HG02623 (cell line): ENCODE measurements at regions not wholly inside any gene's neighbourhood (a gene's known extent, or its start where the extent isn't known, plus 50 kb on each side); places are given as distances from the start of the nearest gene placed in this dataset.
"Not testable (repeated sequence)": the region's sequence is repeated elsewhere in the genome, so short reads cannot be mapped to it uniquely, and the experiment has no call there.

Source experiments
- ATAC-seq: cut with Tn5 transposase; IDR thresholded peaks from one replicate; pipeline ENCODE4 v1.9.1; 2021; ENCODE audit warnings: moderate library complexity; ENCODE audit not compliant: unreplicated experiment

DNA sequence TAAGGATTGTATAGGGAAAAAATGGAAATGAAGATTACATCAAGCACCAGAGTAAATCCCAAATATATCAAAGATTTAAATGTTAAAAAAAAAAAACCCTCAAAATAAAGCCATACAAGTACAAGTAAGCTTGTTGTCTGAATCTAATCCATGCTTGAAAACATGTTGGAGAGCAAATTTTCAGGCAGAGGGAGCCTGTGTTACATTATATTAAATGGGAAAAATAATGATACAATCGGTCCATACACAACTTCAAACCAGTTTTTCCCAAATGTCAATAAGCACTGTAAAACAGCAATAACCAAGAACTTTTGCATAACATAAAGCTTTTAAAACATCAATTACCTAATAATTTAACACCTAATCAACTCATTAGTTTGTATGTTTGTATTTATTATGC lies 949.4 kb upstream of the ADGRL4 start:
- ATAC-seq = no peak

DNA sequence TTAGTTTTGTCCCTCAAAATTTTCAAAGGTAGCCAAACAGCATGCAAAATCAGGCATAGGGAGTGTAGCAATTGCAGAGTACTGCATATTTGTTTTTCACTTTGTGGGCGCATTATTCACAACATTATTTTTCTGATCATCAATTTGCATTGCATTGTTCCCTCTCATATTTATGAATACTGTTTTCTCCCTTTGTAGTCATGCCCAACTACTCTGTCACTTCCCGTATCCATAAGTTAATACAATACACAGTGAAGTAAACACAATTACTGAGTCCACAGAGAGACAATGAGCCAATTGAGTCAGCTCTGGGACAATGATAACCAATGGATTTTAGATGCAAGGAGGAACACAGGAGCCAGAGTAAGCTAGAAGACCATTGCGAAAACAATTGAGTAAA lies 944.0 kb upstream of the ADGRL4 start:
- ATAC-seq = no peak

DNA sequence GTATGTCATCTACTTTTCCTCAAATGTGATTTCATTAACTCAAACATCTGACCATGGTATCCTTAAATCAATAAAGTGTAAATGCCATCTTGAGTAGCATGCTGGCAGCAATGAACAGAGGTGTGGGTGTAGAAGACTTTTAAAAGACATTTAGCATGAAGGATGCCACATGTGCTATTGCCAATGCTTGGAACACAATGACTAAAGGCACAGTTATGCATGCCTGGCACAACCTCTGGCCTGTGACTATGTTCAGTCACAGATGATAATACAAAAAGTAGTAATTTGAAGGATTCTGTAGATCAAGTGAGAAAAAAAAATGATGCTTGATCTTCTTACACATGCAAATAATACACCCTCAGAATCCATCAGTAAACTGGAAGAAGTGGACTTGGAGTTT lies 938.9 kb upstream of the ADGRL4 start:
- ATAC-seq = no peak

DNA sequence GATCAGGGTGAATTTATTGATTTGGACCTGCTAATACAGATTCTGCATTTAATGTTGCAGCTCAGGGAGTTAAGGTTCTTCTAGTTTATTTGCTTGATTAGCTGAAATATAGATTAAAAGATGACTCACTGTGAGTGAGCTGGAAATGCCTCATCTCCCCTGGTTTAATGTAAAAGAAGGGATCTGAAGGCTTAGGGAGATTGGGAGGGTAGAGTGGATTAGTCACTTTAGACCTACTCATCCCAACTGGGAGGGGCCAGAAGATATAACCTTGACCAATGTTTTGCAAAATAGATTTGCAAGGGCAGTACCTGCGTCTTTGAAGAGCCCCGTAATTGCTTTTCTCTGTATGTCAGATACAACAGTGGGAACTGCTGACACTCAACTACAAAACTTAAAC lies 922.8 kb upstream of the ADGRL4 start:
- ATAC-seq = no peak

DNA sequence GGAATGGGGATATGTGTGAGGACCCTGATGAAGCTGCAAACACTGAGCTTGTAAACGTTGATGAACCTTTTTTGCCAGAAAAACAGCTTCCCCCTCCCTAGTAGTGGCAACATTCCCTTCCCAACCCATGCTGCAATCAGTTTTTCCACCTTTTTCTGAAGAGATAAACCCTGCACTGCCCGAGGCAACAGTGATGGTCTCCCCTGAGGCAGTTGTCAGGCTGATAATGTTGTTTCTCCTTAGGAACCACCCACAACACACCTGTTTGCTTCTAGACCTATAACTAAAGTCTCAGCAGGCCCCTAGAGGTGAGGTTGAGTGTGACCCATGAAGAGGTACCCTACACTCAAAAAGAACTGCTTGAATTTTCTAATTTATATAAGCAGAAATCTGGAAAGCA lies 922.4 kb upstream of the ADGRL4 start:
- ATAC-seq = no peak

DNA sequence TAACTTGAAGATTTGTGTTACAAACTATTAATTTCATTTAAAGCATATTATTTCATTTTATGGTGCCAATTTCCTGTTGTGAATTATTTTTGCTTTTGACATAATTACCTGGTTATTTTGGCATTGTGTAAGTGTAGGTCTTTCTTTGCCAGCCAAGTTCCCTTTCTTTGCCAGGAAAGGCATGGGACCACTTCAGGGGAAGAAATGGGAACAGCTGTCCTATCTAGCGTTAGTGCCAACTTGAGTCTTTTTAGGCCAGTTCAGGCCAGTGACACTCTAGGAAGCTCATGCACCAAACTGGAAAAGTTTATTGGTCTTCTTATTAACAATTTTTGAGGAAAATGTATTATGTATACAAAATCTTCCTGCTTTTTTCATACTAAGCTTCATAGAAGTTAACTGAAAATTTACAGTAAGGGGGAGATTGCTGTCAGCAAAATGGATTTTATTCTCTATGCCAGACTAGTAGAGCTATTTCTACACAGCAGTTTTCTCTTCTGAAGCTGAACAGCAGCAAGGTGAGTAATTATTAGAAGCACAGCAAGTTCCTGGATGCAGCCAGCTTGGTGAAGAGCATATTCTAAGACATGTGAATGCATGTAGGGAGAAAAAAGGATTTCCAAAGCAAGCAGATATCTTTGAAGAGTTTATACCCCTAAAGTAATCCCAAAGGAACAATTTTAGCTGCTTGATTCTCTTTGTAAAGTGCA lies 914.6 kb upstream of the ADGRL4 start:
- no peak for ATAC-seq

DNA sequence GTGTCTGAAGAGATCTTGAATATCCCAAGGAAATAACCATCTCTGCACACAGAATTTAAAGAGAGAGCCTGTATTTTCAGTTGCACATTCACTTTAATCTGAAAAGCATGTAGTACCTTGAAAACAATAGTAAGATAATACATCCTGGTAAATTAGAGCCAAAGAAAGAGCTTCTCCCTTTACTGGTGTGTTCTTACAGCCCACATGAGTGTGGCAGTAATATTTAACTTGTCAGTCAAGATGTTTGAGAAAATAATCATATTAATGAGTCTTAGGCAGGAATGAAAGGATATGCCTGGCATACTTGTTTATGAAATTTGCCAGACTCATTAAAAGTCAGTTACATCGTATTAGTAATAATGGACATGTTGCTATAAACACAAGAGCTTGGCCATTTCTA lies 908.4 kb upstream of the ADGRL4 start:
- no peak for ATAC-seq

DNA sequence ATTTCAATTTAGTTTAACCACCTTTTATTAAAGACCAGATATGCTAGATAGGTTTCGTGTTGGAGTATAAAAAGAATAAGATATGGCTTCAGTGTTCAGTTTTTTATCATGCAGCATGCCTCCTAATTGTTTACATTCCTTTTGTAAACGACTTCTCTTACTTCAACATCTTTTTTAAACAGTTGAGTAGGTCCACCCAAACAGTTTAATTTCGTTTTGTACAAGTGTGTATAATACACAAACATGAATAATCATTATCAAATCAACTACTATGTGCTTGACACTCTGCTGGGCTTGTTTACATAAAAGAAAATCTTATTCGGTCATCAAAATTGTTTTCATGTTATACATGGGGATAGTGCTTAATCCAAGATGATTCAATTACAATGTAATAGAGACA lies 906.3 kb upstream of the ADGRL4 start:
- no peak for ATAC-seq

DNA sequence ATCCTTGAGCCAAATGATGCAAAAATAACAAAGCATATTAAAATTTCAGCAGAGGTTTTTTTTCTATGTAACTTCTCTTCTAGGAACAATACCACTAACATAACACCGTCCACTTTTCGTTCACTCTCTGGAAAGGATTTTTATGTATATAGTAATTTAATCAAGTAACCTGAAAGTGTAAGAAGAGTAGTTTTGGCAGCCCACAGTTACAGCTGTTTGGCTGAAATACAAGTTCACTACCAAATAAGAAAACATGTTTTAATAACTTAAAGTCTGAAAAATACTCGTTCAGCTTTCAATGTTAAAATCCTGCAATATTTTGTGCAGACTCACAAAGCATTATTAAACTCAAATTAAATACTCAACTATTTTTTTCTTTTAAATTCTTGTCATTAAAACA lies 896.8 kb upstream of the ADGRL4 start:
- no peak for ATAC-seq

DNA sequence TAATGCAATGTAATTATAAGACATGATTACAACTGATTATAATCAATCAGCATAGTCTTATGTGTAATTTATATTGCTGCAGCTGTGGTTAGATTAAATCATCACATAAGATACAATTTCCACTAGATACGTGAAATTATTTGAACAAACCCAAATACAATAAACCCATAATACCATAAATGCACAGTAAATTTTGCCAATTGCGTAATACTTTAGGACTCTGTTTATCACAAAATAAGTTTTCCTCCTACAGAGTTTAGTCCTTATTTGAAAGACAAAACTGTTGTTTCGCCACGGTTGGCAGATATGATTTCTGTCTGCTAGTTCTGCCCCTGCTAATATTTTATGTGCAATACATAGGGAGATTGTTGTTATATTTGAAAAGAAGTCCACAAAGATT lies 895.9 kb upstream of the ADGRL4 start:
- no peak for ATAC-seq

DNA sequence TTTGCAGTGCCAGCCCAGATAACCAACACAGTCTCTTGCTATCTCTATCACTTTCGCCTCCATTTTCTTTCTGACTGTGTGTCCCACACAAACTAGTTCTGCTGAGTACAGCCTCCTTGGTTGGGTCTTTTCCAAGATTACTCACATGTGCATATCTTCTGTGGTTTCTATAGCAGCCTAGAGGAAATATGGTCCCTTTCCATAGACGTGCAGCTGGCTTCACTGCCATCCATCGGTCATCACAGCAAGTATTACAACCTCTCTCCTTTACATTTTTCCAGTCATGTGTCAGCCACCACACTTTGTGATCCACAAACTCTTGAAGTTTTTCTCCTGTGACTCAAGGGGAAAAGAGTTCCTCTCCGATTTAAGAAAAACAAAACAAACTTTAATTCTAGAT lies 893.4 kb upstream of the ADGRL4 start:
- no peak for ATAC-seq

DNA sequence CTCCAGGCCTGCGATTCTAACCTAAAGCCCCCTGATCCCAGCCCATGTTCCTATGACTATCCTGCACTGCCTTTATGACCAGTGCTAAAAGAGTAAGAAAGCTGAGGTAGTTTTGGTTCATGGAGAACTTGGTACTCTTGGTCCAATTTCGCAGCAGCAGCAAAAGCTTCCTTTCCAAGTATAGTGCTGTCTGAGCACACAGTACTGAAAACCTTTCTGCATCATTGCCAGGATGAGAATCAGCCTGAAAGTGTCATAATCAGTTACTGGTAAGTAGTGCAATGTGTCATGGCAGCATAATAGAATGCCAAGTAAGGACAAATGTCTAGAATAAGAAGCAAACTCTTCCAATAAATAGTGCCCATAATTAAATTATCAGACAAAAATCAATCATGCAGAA lies 889.6 kb upstream of the ADGRL4 start:
- no peak for ATAC-seq

DNA sequence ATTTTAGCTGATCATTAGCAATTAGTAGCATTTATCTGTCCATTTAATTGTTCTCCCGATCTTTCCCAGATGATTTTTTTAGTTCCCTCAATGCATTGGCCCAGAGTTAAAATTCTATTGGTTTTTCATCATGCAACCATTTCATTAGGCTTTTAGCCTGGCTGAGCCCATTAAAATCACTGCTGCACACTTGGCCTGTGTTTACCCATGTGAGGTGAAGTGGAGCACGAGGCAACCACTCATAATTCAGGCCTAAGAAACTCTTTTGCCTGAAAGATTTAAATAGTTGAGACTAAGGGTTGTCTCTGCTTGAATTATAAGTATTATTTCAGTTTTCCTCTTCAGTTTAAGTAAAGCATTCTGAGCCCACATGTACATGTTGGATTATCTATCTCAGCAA lies 889.0 kb upstream of the ADGRL4 start:
- ATAC-seq = no peak

DNA sequence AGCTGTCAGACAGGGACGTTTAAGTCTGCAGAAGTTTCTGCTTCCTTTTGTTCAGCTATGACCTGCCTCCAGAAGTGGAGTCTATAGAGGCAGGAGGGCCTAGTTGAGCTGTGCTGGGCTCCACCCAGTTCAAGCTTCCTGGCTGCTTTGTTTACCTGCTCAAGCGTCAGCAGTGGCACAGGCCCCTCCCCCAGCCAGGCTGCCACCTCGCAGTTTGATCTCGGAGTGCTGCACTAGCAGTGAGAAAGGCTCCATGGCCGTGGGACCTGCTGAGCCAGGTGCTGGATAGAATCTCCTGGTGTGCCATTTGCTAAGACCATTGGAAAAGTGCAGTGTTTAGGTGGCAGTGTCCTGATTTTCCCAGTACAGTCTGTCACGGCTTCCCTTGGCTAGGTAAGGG lies 887.6 kb upstream of the ADGRL4 start:
- not testable (repeated sequence) for ATAC-seq

DNA sequence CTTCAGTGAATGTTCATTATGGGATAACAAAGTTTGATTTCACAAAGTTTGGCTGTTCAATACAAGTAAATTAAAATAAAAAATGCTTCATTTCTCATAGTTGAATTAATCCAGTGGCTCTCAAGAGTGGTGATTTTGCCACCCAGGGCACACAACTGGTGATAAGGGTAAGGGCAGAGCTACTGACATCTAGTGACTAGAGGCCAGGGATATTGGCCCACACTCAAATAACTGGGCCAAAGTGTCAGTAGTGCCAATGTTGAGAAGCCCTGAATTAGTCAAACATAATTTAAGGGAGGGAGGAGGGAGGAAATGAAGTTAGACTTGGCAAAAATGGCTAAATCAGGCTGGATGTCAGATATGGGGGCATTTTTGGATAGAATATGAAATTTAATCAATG lies 880.5 kb upstream of the ADGRL4 start:
- no peak for ATAC-seq

DNA sequence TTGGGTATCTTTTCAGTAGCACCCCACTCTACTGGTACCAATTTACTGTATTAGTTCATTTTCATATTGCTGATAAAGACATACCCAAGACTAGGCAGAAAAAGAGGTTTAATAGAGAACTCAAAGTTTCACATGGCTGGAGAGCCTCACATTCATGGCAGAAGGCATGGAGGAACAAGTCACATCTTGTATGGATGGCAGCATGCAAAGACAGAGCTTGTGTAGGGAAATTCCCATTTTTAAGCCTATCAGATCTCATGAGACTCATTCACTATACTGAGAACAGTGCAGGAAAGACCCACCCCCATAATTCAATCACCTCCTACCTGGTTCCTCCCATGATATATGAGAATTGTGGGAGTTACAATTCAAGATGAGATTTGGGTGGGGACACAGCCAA lies 878.6 kb upstream of the ADGRL4 start:
- no peak for ATAC-seq

DNA sequence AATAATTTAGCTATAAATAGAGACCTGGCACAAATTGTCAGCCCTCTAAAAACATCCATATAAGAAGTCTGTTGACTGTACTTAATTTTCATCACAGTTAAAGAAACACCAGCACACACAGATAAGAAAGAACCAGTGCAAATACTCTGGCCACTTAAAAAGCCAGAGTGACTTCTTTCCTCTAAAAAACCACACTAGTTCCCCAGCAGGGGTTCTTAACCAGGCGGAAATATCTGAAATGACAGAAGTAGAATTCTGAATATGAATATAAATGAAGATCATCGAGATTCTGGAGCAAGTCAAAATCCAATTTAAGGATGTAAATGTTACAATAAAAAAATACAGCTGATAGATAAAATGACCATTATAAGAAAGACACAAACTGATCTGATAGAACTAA lies 870.6 kb upstream of the ADGRL4 start:
- ATAC-seq = no peak

DNA sequence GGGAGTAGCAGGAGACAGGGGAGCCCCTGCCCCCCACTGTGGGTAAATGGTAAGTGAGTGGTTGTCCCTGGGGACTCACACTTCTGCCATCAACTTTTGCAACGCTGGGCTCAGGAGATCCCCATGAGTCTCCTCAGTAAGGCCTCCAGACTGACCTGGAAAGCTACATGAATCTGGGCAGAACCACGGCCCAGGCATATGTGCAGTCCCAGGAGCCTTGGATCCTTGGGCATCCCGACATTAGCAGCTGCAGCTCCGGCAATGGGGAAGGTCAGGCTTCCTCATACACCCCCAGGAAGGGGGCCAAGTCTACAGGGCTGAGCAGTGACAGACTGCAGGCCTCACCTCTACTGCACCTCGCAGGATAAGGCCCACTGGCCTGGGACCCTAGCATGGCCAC lies 868.7 kb upstream of the ADGRL4 start:
- no peak for ATAC-seq

DNA sequence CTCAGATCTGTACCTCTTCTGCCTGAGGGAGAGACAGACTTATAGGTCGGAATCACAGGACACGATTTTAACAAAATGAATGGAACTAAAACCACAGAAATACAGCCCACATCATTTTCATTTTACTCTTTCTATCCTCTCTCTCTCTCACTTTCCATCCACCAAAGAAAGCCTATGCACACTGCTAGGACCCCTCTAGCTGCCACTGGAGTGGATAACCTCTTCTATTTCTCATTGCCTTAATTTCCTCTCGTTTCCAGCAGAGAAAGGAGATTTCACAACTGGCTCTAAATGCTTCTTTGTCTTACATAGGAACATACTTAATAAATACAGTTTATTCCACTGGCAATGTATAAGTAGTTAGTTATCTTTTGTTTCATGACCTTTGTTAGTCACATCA lies 867.8 kb upstream of the ADGRL4 start:
- ATAC-seq = no peak

DNA sequence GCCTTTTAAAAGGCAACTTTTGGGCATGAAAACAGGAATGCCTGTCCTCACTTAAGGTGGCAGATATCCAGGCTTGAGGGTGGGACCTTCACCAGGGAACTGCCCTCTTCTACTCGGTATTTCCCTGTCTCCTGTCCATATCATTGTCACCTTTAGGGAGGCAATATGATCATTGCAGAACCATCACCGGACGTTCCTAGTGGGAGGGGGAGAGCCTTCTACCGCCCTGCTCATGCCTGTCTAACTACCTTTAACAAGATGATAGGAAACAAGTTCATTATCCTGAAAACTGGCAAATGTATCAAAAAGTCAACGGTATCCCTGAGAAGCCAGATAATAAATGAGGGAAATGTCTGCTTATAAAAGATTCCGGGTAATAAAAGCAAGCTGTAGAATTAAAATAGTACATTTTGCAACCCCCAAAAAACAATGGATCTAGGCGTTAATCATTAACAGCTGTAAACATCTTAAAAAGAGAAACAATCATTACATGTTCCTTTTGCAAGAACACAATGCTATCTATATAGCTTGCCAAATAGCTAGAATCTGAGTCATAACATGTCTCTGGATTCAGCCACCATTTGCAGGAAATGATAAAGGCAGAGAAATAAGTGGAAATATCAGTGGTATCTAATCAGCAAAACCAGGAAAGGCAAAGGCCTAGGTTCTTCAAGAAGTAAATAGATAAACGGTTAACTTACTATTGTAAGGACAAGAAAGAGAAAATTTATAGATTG lies 852.9 kb upstream of the ADGRL4 start:
- ATAC-seq = no peak

DNA sequence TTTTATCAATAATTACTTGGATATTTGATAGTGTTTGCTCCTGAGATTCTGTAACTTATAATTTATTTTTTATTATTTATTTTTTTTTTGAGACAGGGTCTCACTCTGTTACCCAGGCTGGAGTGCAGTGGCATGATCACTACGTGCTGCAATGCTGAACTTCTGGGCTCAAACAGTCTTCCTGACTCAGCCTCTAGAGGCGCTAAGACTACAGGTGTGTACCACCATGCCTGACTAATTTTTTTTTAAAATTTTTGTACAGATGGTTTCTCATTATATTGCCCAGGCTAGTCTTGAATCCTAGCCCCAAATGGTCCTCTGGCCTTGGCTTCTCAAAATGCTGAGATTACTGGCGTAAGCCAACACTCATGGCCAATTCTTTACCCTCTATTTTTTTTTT lies 845.5 kb upstream of the ADGRL4 start:
- ATAC-seq = no peak

DNA sequence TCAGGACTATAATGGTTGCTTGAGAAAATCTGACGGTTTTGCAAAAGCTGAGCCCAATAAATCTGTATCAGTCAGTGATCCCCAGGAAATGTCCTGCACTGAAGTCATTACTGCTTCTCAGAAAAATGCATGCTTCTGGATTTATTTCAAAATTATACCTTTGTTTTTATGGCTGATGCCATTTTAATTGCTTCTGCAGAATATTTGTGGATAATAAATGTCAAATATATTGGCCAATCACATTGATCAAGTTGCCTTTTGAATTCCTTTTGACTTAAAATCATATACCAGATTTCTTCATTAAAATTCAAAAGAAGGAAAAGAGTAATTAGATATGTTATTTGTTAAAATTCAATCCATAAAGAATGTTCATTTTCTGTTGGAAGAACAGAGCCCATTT lies 842.9 kb upstream of the ADGRL4 start:
- no peak for ATAC-seq

DNA sequence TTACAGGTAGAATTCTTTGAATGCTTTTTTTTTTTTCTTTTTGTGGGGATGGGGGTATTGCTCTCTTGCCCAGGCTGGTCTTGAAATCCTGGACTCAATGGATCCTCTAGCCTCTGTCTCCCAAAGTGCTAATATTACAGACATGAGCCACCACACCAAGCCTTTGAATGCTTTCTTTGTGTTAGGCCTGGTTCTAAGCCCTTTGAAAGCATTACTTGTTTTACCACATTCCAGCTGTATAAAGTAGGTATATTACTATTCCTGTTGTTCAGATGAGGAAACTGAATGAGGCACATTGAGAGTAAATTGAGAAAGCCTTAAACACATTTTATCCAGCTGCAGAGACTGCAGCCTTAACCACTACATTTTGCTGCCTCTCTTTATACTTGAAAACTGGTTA lies 841.8 kb upstream of the ADGRL4 start:
- ATAC-seq = no peak
